ENCODE measurements at regions not wholly inside any gene's neighbourhood (a gene's known extent, or its start where the extent isn't known, plus 50 kb on each side); places are given as distances from the start of the nearest gene placed in this dataset.

DNA sequence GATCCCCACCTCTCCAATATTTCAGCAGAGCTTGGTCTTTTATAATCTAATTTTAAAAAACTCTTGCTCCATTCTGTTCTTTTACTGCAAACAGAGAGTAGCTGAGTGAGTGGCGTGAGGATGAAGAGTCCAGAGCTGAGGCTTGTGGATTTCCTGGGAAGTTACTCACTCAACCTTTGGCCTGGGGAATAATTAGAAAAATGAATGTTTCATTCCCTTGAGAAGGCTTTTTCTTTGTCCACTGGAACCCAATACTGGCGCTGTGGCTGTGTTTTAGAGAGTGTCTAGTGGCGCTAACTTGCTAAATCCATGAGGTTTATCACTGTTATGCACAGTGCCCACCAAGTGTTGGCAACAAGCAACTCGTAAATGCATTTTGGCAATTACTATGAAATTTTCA is 251.5 kb downstream of the HIVEP2 start:
- H3K36me3 ChIP-seq (ENCODE audit: control insufficient read depth in 2 of 2, insufficient read depth in 2 of 2, low read length in 2 of 2): no peaks in the 10 kb centered on the region
- H3K4me1 ChIP-seq (ENCODE audit: control insufficient read depth in 2 of 2, insufficient read depth in 2 of 2, low read length in 2 of 2): peaks cover 0 to 6% of the 10 kb centered on the region in 2 donors
- H3K9ac ChIP-seq (ENCODE audit: low read depth in 1 of 2, low read length in 2 of 2): no peak overlapping the region
- H3K4me3 ChIP-seq (ENCODE audit: low read length in 2 of 2): no peak overlapping the region
- no peaks in the 10 kb centered on the region for H3K27me3 ChIP-seq (ENCODE audit: control insufficient read depth in 2 of 2, insufficient read depth in 2 of 2, low read length in 2 of 2)
- H3K27ac ChIP-seq (ENCODE audit: low read depth in 2 of 2, low read length in 2 of 2): no peak overlapping the region
- H3K9me3 ChIP-seq (ENCODE audit: control insufficient read depth in 2 of 2, low read length in 2 of 2): no peaks in the 10 kb centered on the region

DNA sequence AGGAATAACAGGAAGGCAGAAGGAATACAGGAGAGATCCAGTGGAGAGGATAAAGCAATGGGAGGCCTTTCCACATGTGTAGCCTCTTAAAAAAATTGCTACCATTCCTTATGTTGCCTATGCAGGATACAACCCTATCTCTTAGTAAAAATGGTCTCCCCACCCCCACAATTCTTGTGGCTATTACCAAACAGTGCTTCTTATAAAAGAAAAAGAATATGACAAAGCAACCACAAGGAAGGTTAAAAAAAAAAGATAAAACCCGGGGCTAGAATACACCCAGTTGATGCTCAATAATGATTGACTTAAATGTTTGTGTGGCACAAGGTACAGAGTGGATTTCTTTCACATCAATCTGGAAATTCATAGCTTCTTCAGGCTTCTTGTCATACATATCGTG is 250.9 kb downstream of the HIVEP2 start:
- H3K4me3 ChIP-seq (ENCODE audit: low read length in 2 of 2): no peak overlapping the region
- H3K9ac ChIP-seq (ENCODE audit: low read depth in 1 of 2, low read length in 2 of 2): no peak overlapping the region
- H3K36me3 ChIP-seq (ENCODE audit: control insufficient read depth in 2 of 2, insufficient read depth in 2 of 2, low read length in 2 of 2): no peaks in the 10 kb centered on the region
- H3K27me3 ChIP-seq (ENCODE audit: control insufficient read depth in 2 of 2, insufficient read depth in 2 of 2, low read length in 2 of 2): no peaks in the 10 kb centered on the region
- no peak overlapping the region for H3K27ac ChIP-seq (ENCODE audit: low read depth in 2 of 2, low read length in 2 of 2)
- H3K9me3 ChIP-seq (ENCODE audit: control insufficient read depth in 2 of 2, low read length in 2 of 2): no peaks in the 10 kb centered on the region
- peaks cover 0 to 6% of the 10 kb centered on the region in 2 donors for H3K4me1 ChIP-seq (ENCODE audit: control insufficient read depth in 2 of 2, insufficient read depth in 2 of 2, low read length in 2 of 2)

DNA sequence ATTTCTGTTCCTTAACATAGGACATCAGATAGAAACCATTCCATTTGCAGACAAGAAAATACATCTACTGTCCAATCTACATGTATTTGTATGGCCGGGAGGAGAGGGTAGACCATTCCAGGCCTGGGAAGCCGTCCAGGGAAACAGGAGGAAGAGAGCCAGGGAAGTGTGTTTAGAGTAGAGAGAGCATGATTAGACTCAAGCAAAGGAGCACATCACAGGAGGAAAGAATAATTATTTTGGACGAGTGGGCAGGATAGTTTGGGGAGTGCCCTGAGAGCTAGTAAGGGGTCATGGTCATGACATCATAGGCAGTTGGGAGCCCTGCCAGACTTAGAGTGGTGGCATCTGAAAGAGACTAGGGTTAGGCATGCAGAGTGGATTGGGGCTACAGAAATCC is 250.0 kb downstream of the HIVEP2 start:
- no peaks in the 10 kb centered on the region for H3K27me3 ChIP-seq (ENCODE audit: control insufficient read depth in 2 of 2, insufficient read depth in 2 of 2, low read length in 2 of 2)
- H3K27ac ChIP-seq (ENCODE audit: low read depth in 2 of 2, low read length in 2 of 2): no peak overlapping the region
- no peaks in the 10 kb centered on the region for H3K9me3 ChIP-seq (ENCODE audit: control insufficient read depth in 2 of 2, low read length in 2 of 2)
- peaks cover 0 to 6% of the 10 kb centered on the region in 2 donors for H3K4me1 ChIP-seq (ENCODE audit: control insufficient read depth in 2 of 2, insufficient read depth in 2 of 2, low read length in 2 of 2)
- no peak overlapping the region for H3K9ac ChIP-seq (ENCODE audit: low read depth in 1 of 2, low read length in 2 of 2)
- no peak overlapping the region for H3K4me3 ChIP-seq (ENCODE audit: low read length in 2 of 2)
- H3K36me3 ChIP-seq (ENCODE audit: control insufficient read depth in 2 of 2, insufficient read depth in 2 of 2, low read length in 2 of 2): no peaks in the 10 kb centered on the region

DNA sequence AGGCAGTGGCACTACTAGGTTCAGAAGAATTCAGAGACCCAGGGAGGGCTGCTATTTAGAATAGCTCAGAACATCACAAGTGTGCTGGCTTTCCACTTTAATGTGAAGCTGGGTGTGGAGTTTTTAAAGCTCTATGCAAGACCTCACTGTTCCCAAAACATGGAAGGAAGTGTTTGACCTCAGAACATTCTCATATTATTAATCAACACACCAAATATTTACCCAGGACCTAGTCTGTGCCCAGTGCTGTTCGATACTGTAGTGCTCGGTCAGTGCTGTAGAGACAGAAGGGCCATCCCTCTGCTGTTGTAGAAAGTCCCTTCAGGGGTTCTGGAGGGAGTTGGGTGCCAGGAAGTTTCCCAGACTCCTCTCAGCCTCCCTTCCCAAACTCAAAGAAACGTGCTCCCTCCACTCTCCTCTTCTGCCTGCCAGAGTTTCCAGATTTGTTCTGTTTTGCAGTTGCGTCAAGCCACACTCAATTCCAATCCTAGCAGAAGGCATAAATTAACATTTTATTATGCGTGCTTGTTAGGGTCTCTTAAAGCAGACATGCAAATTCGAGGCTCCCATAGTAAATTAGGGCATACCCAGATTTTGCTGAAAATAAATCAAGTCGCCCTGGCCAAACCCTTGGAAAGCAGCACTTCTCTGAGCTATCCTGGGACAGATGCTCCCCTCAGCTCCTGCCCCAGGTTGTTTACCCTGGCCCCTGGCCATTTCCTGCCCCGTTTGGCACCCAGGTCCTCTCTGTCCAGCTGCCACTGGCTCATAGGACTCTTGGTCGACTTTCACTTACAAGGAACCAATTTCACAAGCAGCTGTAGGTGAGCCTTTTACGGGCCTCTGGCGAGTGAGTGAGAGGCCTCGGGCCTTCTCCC is 248.6 kb downstream of the HIVEP2 start:
- Histone ChIP-seq H3K9ac (ENCODE audit: low read depth in 1 of 2, low read length in 2 of 2) (no peak overlapping the region), H3K27me3 (ENCODE audit: control insufficient read depth in 2 of 2, insufficient read depth in 2 of 2, low read length in 2 of 2) (no peaks in the 10 kb centered on the region), H3K9me3 (ENCODE audit: control insufficient read depth in 2 of 2, low read length in 2 of 2) (no peaks in the 10 kb centered on the region), H3K36me3 (ENCODE audit: control insufficient read depth in 2 of 2, insufficient read depth in 2 of 2, low read length in 2 of 2) (no peaks in the 10 kb centered on the region), H3K4me3 (ENCODE audit: low read length in 2 of 2) (no peak overlapping the region), H3K4me1 (ENCODE audit: control insufficient read depth in 2 of 2, insufficient read depth in 2 of 2, low read length in 2 of 2) (peaks cover 0 to 6% of the 10 kb centered on the region in 2 donors), H3K27ac (ENCODE audit: low read depth in 2 of 2, low read length in 2 of 2) (peak overlapping the region in 1 of 2 donors; percentile 12)

DNA sequence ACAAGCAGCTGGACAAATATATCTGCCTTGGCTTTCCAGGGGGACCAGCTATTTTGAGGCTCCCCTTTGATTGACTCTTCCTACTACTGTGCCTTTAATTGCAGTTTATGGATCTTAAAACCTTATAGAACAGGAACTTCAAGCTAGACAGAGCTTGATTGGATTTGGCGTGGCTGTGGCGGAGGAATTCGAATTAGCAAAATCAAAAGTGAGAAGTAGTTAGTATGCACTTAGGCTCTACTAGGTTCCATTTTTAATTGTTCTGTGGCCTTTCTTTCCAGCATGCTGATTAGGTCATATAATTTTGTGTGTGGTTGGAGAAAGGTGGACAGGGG is 248.0 kb downstream of the HIVEP2 start:
- Histone ChIP-seq H3K36me3 (ENCODE audit: control insufficient read depth in 2 of 2, insufficient read depth in 2 of 2, low read length in 2 of 2) (no peaks in the 10 kb centered on the region), H3K4me1 (ENCODE audit: control insufficient read depth in 2 of 2, insufficient read depth in 2 of 2, low read length in 2 of 2) (peaks cover 0 to 6% of the 10 kb centered on the region in 2 donors), H3K27ac (ENCODE audit: low read depth in 2 of 2, low read length in 2 of 2) (peak overlapping the region in 1 of 2 donors; percentile 12), H3K27me3 (ENCODE audit: control insufficient read depth in 2 of 2, insufficient read depth in 2 of 2, low read length in 2 of 2) (no peaks in the 10 kb centered on the region), H3K9ac (ENCODE audit: low read depth in 1 of 2, low read length in 2 of 2) (no peak overlapping the region), H3K4me3 (ENCODE audit: low read length in 2 of 2) (no peak overlapping the region), H3K9me3 (ENCODE audit: control insufficient read depth in 2 of 2, low read length in 2 of 2) (no peaks in the 10 kb centered on the region)

DNA sequence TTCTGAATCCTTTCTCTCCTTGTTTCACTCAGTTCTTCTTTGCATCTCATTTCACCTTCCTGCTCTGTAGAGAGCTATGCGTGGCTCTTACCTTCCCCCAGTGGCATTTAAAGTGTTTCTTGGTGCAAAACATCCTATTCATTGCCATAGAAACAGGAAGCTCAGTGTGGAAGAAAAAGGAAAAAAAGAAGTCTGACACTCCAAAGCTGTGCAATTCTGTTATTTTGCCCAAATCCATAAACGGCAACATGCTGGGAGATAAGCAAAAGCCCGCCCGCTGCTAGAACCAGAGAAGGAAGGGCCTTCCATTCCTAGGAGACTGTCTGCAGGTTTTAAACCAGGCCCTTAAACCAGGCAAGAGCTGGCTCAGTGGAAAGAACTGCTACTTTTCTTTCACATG is 247.1 kb downstream of the HIVEP2 start:
- Histone ChIP-seq H3K4me1 (ENCODE audit: control insufficient read depth in 2 of 2, insufficient read depth in 2 of 2, low read length in 2 of 2) (peaks cover 0 to 5% of the 10 kb centered on the region in 2 donors), H3K27me3 (ENCODE audit: control insufficient read depth in 2 of 2, insufficient read depth in 2 of 2, low read length in 2 of 2) (no peaks in the 10 kb centered on the region), H3K9ac (ENCODE audit: low read depth in 1 of 2, low read length in 2 of 2) (no peak overlapping the region), H3K27ac (ENCODE audit: low read depth in 2 of 2, low read length in 2 of 2) (no peak overlapping the region), H3K36me3 (ENCODE audit: control insufficient read depth in 2 of 2, insufficient read depth in 2 of 2, low read length in 2 of 2) (no peaks in the 10 kb centered on the region), H3K9me3 (ENCODE audit: control insufficient read depth in 2 of 2, low read length in 2 of 2) (no peaks in the 10 kb centered on the region), H3K4me3 (ENCODE audit: low read length in 2 of 2) (no peak overlapping the region)

DNA sequence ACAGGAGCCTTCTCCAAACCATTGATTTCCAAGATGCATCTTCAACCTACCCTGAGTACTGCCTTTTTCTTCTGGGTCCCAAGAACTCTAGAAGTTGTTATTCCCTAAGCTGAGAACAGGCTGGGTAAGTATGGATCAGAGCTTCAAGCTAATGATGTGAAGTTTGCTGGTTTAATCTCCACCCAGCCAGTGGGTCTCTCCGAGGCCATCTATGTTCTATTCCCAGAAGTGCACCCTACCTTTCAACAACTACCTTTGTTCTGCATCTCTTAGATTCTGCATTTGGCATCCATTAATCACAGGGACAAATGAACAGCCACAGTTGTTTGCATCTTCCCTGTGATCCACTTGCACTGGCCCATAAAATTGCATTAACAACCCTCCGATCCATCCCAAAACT is 246.2 kb downstream of the HIVEP2 start:
- Histone ChIP-seq H3K27ac (ENCODE audit: low read depth in 2 of 2, low read length in 2 of 2) (no peak overlapping the region), H3K36me3 (ENCODE audit: control insufficient read depth in 2 of 2, insufficient read depth in 2 of 2, low read length in 2 of 2) (no peaks in the 10 kb centered on the region), H3K9me3 (ENCODE audit: control insufficient read depth in 2 of 2, low read length in 2 of 2) (no peaks in the 10 kb centered on the region), H3K27me3 (ENCODE audit: control insufficient read depth in 2 of 2, insufficient read depth in 2 of 2, low read length in 2 of 2) (no peaks in the 10 kb centered on the region), H3K4me1 (ENCODE audit: control insufficient read depth in 2 of 2, insufficient read depth in 2 of 2, low read length in 2 of 2) (peaks cover 0 to 3% of the 10 kb centered on the region in 2 donors), H3K9ac (ENCODE audit: low read depth in 1 of 2, low read length in 2 of 2) (no peak overlapping the region), H3K4me3 (ENCODE audit: low read length in 2 of 2) (no peak overlapping the region)

DNA sequence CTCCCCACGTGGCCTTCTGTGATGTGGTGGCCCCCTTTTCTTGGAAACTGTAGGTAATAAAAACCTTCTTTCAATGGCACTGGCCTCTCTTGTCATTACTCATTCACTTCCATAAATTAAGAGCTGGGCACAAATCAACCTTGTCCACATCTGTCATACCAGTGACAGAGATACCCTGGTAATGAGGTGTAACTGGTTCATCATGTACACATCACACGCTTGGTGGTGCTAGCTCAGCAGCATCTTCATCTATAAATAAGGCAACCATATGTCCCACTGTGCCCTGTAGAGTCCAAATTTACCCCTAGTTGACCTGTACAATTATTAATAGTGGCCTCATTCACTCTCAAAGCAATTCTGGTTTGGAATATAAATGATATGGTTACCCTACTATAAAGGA is 245.6 kb downstream of the HIVEP2 start:
- Histone ChIP-seq H3K27me3 (ENCODE audit: control insufficient read depth in 2 of 2, insufficient read depth in 2 of 2, low read length in 2 of 2) (no peaks in the 10 kb centered on the region), H3K9ac (ENCODE audit: low read depth in 1 of 2, low read length in 2 of 2) (no peak overlapping the region), H3K9me3 (ENCODE audit: control insufficient read depth in 2 of 2, low read length in 2 of 2) (no peaks in the 10 kb centered on the region), H3K36me3 (ENCODE audit: control insufficient read depth in 2 of 2, insufficient read depth in 2 of 2, low read length in 2 of 2) (no peaks in the 10 kb centered on the region), H3K4me3 (ENCODE audit: low read length in 2 of 2) (no peak overlapping the region), H3K27ac (ENCODE audit: low read depth in 2 of 2, low read length in 2 of 2) (no peak overlapping the region), H3K4me1 (ENCODE audit: control insufficient read depth in 2 of 2, insufficient read depth in 2 of 2, low read length in 2 of 2) (peaks cover 0 to 3% of the 10 kb centered on the region in 2 donors)

DNA sequence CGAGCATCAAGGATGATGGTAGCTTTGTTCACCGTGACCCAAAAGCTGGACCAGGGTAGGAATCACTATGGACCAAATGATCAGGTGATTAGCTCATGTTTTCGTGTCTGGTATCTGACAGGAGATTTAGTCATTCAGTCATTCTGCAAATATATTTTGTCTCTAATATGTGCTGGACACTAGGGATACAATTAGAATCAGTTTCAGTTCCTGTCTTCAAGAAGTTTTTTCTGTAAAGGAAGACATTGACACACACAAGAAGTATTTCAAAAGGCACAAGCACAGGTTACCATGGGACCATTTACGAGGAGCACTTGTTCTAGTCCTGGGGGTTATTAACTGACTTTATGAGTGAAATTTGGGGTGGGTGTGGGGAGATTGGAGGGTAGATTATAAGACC is 244.9 kb downstream of the HIVEP2 start:
- Histone ChIP-seq H3K27me3 (ENCODE audit: control insufficient read depth in 2 of 2, insufficient read depth in 2 of 2, low read length in 2 of 2) (no peaks in the 10 kb centered on the region), H3K9ac (ENCODE audit: low read depth in 1 of 2, low read length in 2 of 2) (no peak overlapping the region), H3K36me3 (ENCODE audit: control insufficient read depth in 2 of 2, insufficient read depth in 2 of 2, low read length in 2 of 2) (no peaks in the 10 kb centered on the region), H3K27ac (ENCODE audit: low read depth in 2 of 2, low read length in 2 of 2) (no peak overlapping the region), H3K9me3 (ENCODE audit: control insufficient read depth in 2 of 2, low read length in 2 of 2) (no peaks in the 10 kb centered on the region), H3K4me3 (ENCODE audit: low read length in 2 of 2) (no peak overlapping the region), H3K4me1 (ENCODE audit: control insufficient read depth in 2 of 2, insufficient read depth in 2 of 2, low read length in 2 of 2) (peaks cover 0 to 3% of the 10 kb centered on the region in 2 donors)

DNA sequence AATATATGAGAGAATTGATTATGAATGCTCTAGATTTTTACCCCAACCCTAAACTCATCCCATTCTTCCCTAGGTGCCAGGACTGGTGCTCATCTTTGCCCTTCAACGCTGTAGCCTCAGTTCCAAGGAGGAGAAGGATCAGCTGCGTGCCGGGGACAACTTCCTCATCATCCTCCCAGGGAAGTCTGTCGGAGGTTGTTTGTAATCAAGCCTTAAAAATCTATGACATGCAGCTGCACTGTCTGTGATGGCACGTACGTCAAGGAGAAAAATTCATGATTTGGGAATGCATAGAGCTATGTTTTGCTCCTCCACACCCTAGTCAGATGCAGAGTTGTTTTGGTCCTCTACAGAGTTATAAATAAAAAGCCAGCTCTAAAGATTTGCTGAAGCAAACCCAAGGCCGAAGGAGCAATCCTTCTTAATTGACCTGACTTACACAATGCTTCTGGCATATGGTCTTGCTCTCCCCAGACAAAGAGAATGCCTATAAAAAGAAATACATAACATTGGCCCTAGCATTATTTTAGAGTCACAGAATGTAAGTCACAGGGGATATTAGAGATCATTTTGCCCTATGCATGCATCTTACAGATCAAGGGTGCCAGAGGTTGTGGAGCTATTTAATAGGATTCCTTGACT is 244.2 kb downstream of the HIVEP2 start:
- H3K36me3 ChIP-seq (ENCODE audit: control insufficient read depth in 2 of 2, insufficient read depth in 2 of 2, low read length in 2 of 2): no peaks in the 10 kb centered on the region
- no peaks in the 10 kb centered on the region for H3K9me3 ChIP-seq (ENCODE audit: control insufficient read depth in 2 of 2, low read length in 2 of 2)
- no peaks in the 10 kb centered on the region for H3K27me3 ChIP-seq (ENCODE audit: control insufficient read depth in 2 of 2, insufficient read depth in 2 of 2, low read length in 2 of 2)
- H3K9ac ChIP-seq (ENCODE audit: low read depth in 1 of 2, low read length in 2 of 2): no peak overlapping the region
- no peak overlapping the region for H3K4me3 ChIP-seq (ENCODE audit: low read length in 2 of 2)
- no peaks in the 10 kb centered on the region for H3K4me1 ChIP-seq (ENCODE audit: control insufficient read depth in 2 of 2, insufficient read depth in 2 of 2, low read length in 2 of 2)
- H3K27ac ChIP-seq (ENCODE audit: low read depth in 2 of 2, low read length in 2 of 2): no peak overlapping the region

All from mucosa of rectum (tissue), 2 donors.